H1 (cell line): ENCODE measurements at regions not wholly inside any gene's neighbourhood (a gene's known extent, or its start where the extent isn't known, plus 50 kb on each side); places are given as distances from the start of the nearest gene placed in this dataset.

Experiments
- CTCF ChIA-PET: fragments of 300-600 bp; sonication (Branson Sonifier 250); formaldehyde crosslinking; loops from one replicate; lab custom pipeline; 2021; ENCODE audit not compliant: partially characterized antibody; lab: Charles Lee
- POLR2A ChIA-PET: fragments of 300-600 bp; sonication (Branson Sonifier 250); formaldehyde crosslinking; loops from one replicate; lab custom pipeline; 2021; ENCODE audit warnings: inconsistent platforms; ENCODE audit not compliant: partially characterized antibody; lab: Charles Lee
- DNase-seq, 2 experiments: peaks; one replicate each; pipeline versions ENCODE4 v3.0.0 to v3.0.0-alpha.2; 2010 to 2022; ENCODE audit warnings: low spot score in 2 of 2, low read depth in 1 of 2, mixed read lengths in 1 of 2
- FAIRE-seq: peaks from 2 replicates; lab custom pipeline; 2011; peaks lifted over from hg19 to GRCh38; lab: Jason Lieb, UNC
- H2AFZ ChIP-seq: 2 replicates; pipeline ENCODE4 v1.8.1; 2012; ENCODE audit warnings: low read length, inconsistent platforms
- H2AK5ac ChIP-seq: 2 replicates; pipeline ENCODE4 v1.6.1; 2013; ENCODE audit warnings: low read depth, low read length
- H2BK120ac ChIP-seq: replicated peaks from 2 replicates; pipeline ENCODE3; 2013; ENCODE audit warnings: low read depth, low read length, inconsistent platforms
- H2BK12ac ChIP-seq: 2 replicates; pipeline ENCODE4 v1.6.1; 2013; ENCODE audit warnings: low read depth, low read length
- H2BK15ac ChIP-seq: 2 replicates; pipeline ENCODE4 v1.6.1; 2013; ENCODE audit warnings: low read length
- H2BK20ac ChIP-seq: 2 replicates; pipeline ENCODE4 v1.6.1; 2013; ENCODE audit warnings: low read length
- H2BK5ac ChIP-seq: 2 replicates; pipeline ENCODE4 v1.6.1; 2013; ENCODE audit warnings: low read depth, low read length
- H3K14ac ChIP-seq: 2 replicates; pipeline ENCODE4 v1.6.1; 2013; ENCODE audit warnings: inconsistent platforms; ENCODE audit not compliant: insufficient read length
- H3K18ac ChIP-seq: 2 replicates; pipeline ENCODE4 v1.6.1; 2013; ENCODE audit warnings: low read length; ENCODE audit errors: extremely low read depth
- H3K23ac ChIP-seq: 2 replicates; pipeline ENCODE4 v1.6.1; 2013; ENCODE audit warnings: inconsistent platforms; ENCODE audit not compliant: insufficient read length
- H3K23me2 ChIP-seq: 2 replicates; pipeline ENCODE4 v1.6.1; 2013; ENCODE audit warnings: low read depth, low read length
- H3K27ac ChIP-seq: 2 replicates; pipeline ENCODE4 v1.6.1; 2011; ENCODE audit warnings: low read depth, low read length, inconsistent platforms
- H3K27me3 ChIP-seq, 4 experiments: replicated peaks in 1 of 4; 1 replicate in 1 of 4; 2 replicates in 3 of 4; pipeline versions ENCODE4 v1.6.1 to v1.8.1; 2011 to 2013; ENCODE audit warnings: low read length in 3 of 4, mild to moderate bottlenecking in 3 of 4, inconsistent platforms in 2 of 4, mixed read lengths in 2 of 4, moderate library complexity in 1 of 4; ENCODE audit not compliant: control insufficient read depth in 3 of 4, insufficient read depth in 3 of 4; ENCODE audit errors: extremely low read depth in 1 of 4
- H3K36me3 ChIP-seq, 4 experiments: 2 replicates each; pipeline versions ENCODE4 v1.6.1 to v1.8.1; 2011 to 2013; ENCODE audit warnings: mild to moderate bottlenecking in 4 of 4, low read length in 3 of 4, moderate library complexity in 2 of 4, control low read depth in 1 of 4, inconsistent platforms in 1 of 4; ENCODE audit not compliant: insufficient read depth in 4 of 4, control insufficient read depth in 2 of 4
- H3K4ac ChIP-seq: replicated peaks from 2 replicates; pipeline ENCODE3; 2013; ENCODE audit warnings: low read length, low read depth, mixed read lengths, inconsistent platforms; ENCODE audit not compliant: insufficient read length
- H3K4me1 ChIP-seq, 4 experiments: replicated peaks in 1 of 4; 1 replicate in 1 of 4; 2 replicates in 3 of 4; pipeline versions ENCODE4 v1.6.1 to v1.8.1; 2011 to 2013; ENCODE audit warnings: low read length in 3 of 4, inconsistent platforms in 2 of 4, mixed read lengths in 1 of 4; ENCODE audit not compliant: insufficient read depth in 4 of 4, control insufficient read depth in 3 of 4
- H3K4me2 ChIP-seq, 2 experiments: 2 replicates each; pipeline versions ENCODE4 v1.6.1 to v1.8.1; 2011 to 2013; ENCODE audit warnings: low read depth in 2 of 2, low read length in 2 of 2, control low read depth in 1 of 2, inconsistent platforms in 1 of 2, mild to moderate bottlenecking in 1 of 2; ENCODE audit not compliant: insufficient read depth in 1 of 2
- H3K4me3 ChIP-seq, 4 experiments: fragments of 200-600, 300-600 bp in 1 of 4; sonication (generic), shearing (Covaris generic), sonication (Bioruptor Twin) in 1 of 4; 2 replicates each; pipeline versions ENCODE4 v1.5.1 to v1.8.1; 2011 to 2016; ENCODE audit warnings: low read length in 4 of 4, low read depth in 3 of 4, control low read depth in 2 of 4, inconsistent platforms in 2 of 4, mild to moderate bottlenecking in 2 of 4, mixed read lengths in 1 of 4, moderate library complexity in 1 of 4; ENCODE audit not compliant: insufficient read depth in 2 of 4; ENCODE audit errors: extremely low read depth in 1 of 4
- H3K56ac ChIP-seq: replicated peaks from 2 replicates; pipeline ENCODE3; 2013; ENCODE audit warnings: low read depth, mild to moderate bottlenecking, mixed read lengths, low read length, inconsistent platforms; ENCODE audit not compliant: insufficient read length
- H3K79me1 ChIP-seq: 2 replicates; pipeline ENCODE4 v1.6.1; 2013; ENCODE audit warnings: low read depth, low read length, control low read depth
- H3K79me2 ChIP-seq, 2 experiments: 2 replicates each; pipeline versions ENCODE4 v1.6.1 to v1.8.1; 2012 to 2013; ENCODE audit warnings: low read length in 2 of 2, mild to moderate bottlenecking in 2 of 2, inconsistent platforms in 1 of 2; ENCODE audit not compliant: insufficient read depth in 2 of 2, control insufficient read depth in 1 of 2
- H3K9ac ChIP-seq, 4 experiments: replicated peaks in 1 of 4; 1 replicate in 1 of 4; 2 replicates in 3 of 4; pipeline versions ENCODE4 v1.6.1 to v1.8.1; 2011 to 2013; ENCODE audit warnings: low read depth in 3 of 4, low read length in 3 of 4, control low read depth in 2 of 4, mild to moderate bottlenecking in 2 of 4, moderate library complexity in 2 of 4, inconsistent platforms in 1 of 4; ENCODE audit errors: extremely low read depth in 1 of 4
- H3K9me3 ChIP-seq, 2 experiments: 2 replicates each; pipeline versions ENCODE4 v1.6.1 to v1.8.1; 2012 to 2013; ENCODE audit warnings: mild to moderate bottlenecking in 2 of 2, moderate library complexity in 2 of 2, control low read depth in 1 of 2, inconsistent platforms in 1 of 2, low read depth in 1 of 2, low read length in 1 of 2, mixed read lengths in 1 of 2; ENCODE audit not compliant: insufficient read depth in 2 of 2
- H4K20me1 ChIP-seq, 2 experiments: replicated peaks in 1 of 2; 2 replicates each; pipeline versions ENCODE3 to v1.8.1; 2011 to 2013; ENCODE audit warnings: inconsistent platforms in 2 of 2, low read length in 2 of 2, mild to moderate bottlenecking in 1 of 2; ENCODE audit not compliant: insufficient read depth in 2 of 2, control insufficient read depth in 1 of 2
- H4K5ac ChIP-seq: 2 replicates; pipeline ENCODE4 v1.6.1; 2013; ENCODE audit warnings: low read length, low read depth, mixed read lengths, inconsistent platforms; ENCODE audit not compliant: insufficient read length
- H4K8ac ChIP-seq: 2 replicates; pipeline ENCODE4 v1.8.0; 2013; ENCODE audit warnings: mild to moderate bottlenecking, moderate library complexity, low read length, inconsistent platforms; ENCODE audit not compliant: insufficient read depth; ENCODE audit errors: extremely low read depth
- H4K91ac ChIP-seq: replicated peaks from 2 replicates; pipeline ENCODE3; 2013; ENCODE audit warnings: low read length, mixed read lengths, inconsistent platforms; ENCODE audit not compliant: insufficient read length
- WGBS, 2 experiments: shearing (Covaris generic) in 1 of 2; methylation state at CpG; one replicate each; pipeline versions ENCODE4 v1.1.6 to v1.1.7; 2013 to 2015; ENCODE audit warnings: low lambda C conversion rate in 2 of 2, mixed read lengths in 2 of 2, inconsistent platforms in 1 of 2, low coverage in 1 of 2, missing lambda C conversion rate in 1 of 2; ENCODE audit not compliant: insufficient replicate concordance in 2 of 2, insufficient coverage in 1 of 2, insufficient read length in 1 of 2; ENCODE audit errors: extremely low coverage in 1 of 2, missing lambda C conversion rate in 1 of 2; 5-methylcytosine and 5-hydroxymethylcytosine counted together

- Histone ChIP-seq H2BK120ac (no peak overlapping the region), H4K91ac (no peak overlapping the region), H4K5ac (no peak overlapping the region), H3K9me3 (peaks cover 2 to 3% of the 10 kb centered on the region in 2 experiments; a peak in 2 of 4 replicates), H3K79me2 (no peaks in the 10 kb centered on the region), H2BK15ac (no peak overlapping the region), H3K27ac (no peak overlapping the region), H3K23me2 (no peaks in the 10 kb centered on the region), H4K20me1 (no peaks in the 10 kb centered on the region), H3K9ac (no peak overlapping the region), H3K4me1 (no peaks in the 10 kb centered on the region), H2AK5ac (no peak overlapping the region), H3K14ac (no peak overlapping the region), H3K23ac (no peak overlapping the region), H3K79me1 (no peaks in the 10 kb centered on the region), H3K18ac (no peak overlapping the region), H3K56ac (no peak overlapping the region), H3K27me3 (no peaks in the 10 kb centered on the region), H2BK5ac (no peak overlapping the region), H3K4ac (no peak overlapping the region), H3K36me3 (no peaks in the 10 kb centered on the region), H4K8ac (no peak overlapping the region), H3K4me3 (no peak overlapping the region), H2BK12ac (no peak overlapping the region), H2AFZ (no peak overlapping the region), H2BK20ac (no peak overlapping the region), H3K4me2 (no peak overlapping the region)
- CTCF ChIA-PET, result interaction anchor here (0.6 to 1.3 kb wide), 4 partner anchors 17 to 1026 kb away, joined by 4 to 5 read pairs (median 4); no protein-coding TSS in a partner anchor
- DNase-seq, result no peak
- FAIRE-seq, result no peak
- WGBS, 2 experiments, result 95% methylated on average over 3 of the region's 3 CpGs; no CpG with 5 or more reads in 1 of the 2 experiments
- POLR2A ChIA-PET, result interaction anchor here (0.8 kb wide), 1 partner anchor 11 kb away, joined by 3 read pairs; no protein-coding TSS in a partner anchor
Measured at GRCh38 chr5:74969726-74970125, 82.6 kb downstream of the GCNT4 start.
